ENCODE measurements at regions not wholly inside any gene's neighbourhood (a gene's known extent, or its start where the extent isn't known, plus 50 kb on each side); places are given as distances from the start of the nearest gene placed in this dataset.

DNA sequence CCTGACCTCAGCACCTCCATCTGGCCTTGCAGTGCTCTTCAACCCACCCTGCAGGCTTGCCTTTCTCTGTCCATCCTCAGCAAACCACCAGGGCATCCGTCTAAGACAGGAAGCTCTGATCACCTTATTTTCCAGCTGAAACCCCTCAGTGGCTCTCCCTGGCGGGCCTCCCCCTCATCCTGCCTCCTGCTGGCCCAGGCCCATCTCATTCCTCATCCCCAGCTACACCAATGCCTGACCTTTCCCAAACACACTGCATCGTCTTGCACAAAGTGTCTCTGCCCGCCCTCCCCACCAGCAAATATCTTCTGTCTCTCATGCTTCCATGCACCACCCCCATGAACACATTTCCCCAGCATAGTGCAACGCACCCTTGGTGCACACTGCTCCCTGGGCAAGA is 205.0 kb downstream of the TOMM20 start:
- no peaks in the 10 kb centered on the region for H3K27me3 ChIP-seq (replicated peaks; ENCODE audit: control insufficient read depth, insufficient read depth, low read length)
- DNase-seq (ENCODE audit: extremely low read depth, insufficient read length), result no peak
- no peaks in the 10 kb centered on the region for H3K36me3 ChIP-seq (ENCODE audit: control insufficient read depth, insufficient read depth, low read length)
- no peak overlapping the region for H3K4me3 ChIP-seq (replicated peaks; ENCODE audit: low read depth, low read length)
- TF ChIP-seq, protein P1, sequence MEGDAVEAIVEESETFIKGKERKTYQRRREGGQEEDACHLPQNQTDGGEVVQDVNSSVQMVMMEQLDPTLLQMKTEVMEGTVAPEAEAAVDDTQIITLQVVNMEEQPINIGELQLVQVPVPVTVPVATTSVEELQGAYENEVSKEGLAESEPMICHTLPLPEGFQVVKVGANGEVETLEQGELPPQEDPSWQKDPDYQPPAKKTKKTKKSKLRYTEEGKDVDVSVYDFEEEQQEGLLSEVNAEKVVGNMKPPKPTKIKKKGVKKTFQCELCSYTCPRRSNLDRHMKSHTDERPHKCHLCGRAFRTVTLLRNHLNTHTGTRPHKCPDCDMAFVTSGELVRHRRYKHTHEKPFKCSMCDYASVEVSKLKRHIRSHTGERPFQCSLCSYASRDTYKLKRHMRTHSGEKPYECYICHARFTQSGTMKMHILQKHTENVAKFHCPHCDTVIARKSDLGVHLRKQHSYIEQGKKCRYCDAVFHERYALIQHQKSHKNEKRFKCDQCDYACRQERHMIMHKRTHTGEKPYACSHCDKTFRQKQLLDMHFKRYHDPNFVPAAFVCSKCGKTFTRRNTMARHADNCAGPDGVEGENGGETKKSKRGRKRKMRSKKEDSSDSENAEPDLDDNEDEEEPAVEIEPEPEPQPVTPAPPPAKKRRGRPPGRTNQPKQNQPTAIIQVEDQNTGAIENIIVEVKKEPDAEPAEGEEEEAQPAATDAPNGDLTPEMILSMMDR (IDR thresholded peaks at IDR 0.05; ENCODE audit: insufficient read depth, low read length, poor library complexity, severe bottlenecking), result no peak

DNA sequence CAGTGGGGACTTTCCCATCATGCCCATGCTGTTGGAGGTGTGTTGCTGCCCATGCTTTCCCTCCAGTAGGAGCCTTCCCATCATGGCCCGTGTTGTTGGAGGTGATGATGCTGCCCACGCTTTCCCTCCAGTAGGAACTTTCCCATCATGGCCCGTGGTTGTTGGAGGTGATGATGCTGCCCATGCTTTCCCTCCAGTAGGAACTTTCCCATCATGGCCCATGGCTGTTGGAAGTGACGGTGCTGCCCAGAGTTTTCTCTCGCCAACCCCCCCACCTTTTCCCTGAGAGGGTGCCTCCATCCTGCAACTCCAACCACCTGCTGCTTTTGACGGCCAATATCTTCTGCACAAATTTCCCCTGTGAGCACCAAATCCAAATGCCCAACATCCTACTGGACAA is 205.7 kb downstream of the TOMM20 start:
- TF ChIP-seq, protein P1 (IDR thresholded peaks at IDR 0.05; ENCODE audit: insufficient read depth, low read length, poor library complexity, severe bottlenecking), result no peak
- H3K4me3 ChIP-seq (replicated peaks; ENCODE audit: low read depth, low read length), result no peak overlapping the region
- no peak for DNase-seq (ENCODE audit: extremely low read depth, insufficient read length)
- no peaks in the 10 kb centered on the region for H3K36me3 ChIP-seq (ENCODE audit: control insufficient read depth, insufficient read depth, low read length)
- no peaks in the 10 kb centered on the region for H3K27me3 ChIP-seq (replicated peaks; ENCODE audit: control insufficient read depth, insufficient read depth, low read length)

DNA sequence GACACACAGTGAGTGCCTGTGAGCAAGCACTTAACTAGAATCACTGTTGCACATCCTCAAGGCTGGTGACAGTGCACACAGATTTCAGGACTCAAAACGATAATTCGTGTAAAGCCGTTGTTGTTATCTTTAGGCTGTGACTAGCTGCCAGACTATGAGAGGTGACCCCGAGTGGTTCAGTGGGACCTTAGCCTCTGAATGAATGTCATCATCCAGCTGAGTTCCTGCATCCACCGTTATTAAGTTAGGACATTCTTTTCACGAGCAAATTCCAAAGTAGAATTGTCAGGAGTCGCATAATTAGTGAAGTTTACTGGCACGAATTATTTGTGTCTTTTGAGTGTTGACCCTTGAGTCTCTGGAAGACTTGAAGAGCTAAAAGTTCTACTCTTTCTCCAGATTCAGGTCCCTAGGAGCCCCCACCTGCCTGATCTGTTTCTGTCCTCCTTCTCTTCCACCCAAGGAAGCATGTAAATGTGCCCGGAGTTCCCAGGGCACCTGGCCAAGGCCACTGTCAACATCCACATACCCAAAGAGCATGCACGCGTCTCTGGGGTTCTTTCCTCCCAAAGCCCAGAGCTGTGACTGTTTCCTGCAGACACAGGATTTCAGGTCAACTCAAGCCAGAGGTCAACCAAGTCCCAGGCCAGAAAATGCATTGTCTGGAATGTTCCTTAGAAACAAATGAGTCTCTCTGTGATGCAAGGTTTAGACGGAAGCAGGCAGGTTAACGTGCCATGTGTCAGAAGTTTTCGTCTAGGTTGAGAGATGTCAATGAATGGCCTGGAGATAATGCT is 207.2 kb downstream of the TOMM20 start:
- Histone ChIP-seq H3K27me3 (replicated peaks; ENCODE audit: control insufficient read depth, insufficient read depth, low read length) (no peaks in the 10 kb centered on the region), H3K36me3 (ENCODE audit: control insufficient read depth, insufficient read depth, low read length) (no peaks in the 10 kb centered on the region), H3K4me3 (replicated peaks; ENCODE audit: low read depth, low read length) (no peak overlapping the region)
- no peak for DNase-seq (ENCODE audit: extremely low read depth, insufficient read length)
- TF ChIP-seq, protein P1 (IDR thresholded peaks at IDR 0.05; ENCODE audit: insufficient read depth, low read length, poor library complexity, severe bottlenecking), result no peak

DNA sequence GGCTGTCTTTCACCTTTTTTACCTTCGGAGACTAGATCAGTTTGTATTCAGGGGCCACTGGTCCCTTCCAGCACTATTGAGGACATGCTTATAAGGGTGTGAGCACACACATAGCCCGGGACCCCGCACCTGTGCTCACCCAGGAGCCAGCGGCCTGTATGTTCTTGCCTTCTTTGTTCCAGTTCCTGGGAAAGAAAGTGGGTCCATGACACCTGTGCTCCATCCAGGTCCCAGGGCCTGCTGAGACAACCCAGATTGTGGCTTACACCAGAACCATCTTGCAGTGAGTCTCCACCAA is 207.8 kb downstream of the TOMM20 start:
- TF ChIP-seq, protein P1 (IDR thresholded peaks at IDR 0.05; ENCODE audit: insufficient read depth, low read length, poor library complexity, severe bottlenecking), result no peak
- no peak overlapping the region for H3K4me3 ChIP-seq (replicated peaks; ENCODE audit: low read depth, low read length)
- no peaks in the 10 kb centered on the region for H3K27me3 ChIP-seq (replicated peaks; ENCODE audit: control insufficient read depth, insufficient read depth, low read length)
- DNase-seq (ENCODE audit: extremely low read depth, insufficient read length), result no peak
- H3K36me3 ChIP-seq (ENCODE audit: control insufficient read depth, insufficient read depth, low read length), result no peaks in the 10 kb centered on the region

DNA sequence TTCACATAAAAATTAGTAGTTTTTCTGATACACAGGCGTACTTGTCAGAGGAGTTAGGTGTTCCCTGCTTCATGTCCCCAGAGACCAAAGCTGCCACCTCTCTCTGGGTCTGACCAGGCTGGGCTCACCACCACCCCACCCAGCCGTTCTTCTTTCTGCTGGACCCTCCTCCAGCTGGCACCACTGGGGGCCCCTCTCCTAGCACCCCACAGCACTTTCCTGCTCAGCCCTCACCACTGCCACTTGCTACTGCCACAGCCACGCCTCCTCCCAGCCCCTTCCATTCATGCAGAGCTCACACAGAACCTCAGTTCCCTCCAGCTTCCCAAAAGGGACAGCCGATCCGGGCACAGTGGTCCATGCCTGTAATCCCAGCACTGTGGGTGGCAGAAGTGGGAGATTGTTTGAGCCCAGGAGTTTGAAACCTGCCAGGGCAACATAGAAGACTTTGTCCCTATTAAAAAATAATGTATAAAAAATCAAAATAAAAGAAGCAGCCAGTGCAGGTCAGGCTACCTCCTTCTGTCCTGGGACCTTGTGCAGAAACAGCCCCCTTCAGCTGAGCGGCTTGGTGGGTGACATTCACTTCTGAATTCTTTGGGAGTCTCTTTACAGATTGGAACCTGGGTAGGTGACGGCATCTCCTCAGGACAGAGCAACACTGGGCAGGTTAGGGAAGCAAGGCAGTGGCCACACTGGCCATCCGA is 208.3 kb downstream of the TOMM20 start:
- no peak for DNase-seq (ENCODE audit: extremely low read depth, insufficient read length)
- TF ChIP-seq, protein P1 (IDR thresholded peaks at IDR 0.05; ENCODE audit: insufficient read depth, low read length, poor library complexity, severe bottlenecking), result no peak
- Histone ChIP-seq H3K27me3 (replicated peaks; ENCODE audit: control insufficient read depth, insufficient read depth, low read length) (no peaks in the 10 kb centered on the region), H3K36me3 (ENCODE audit: control insufficient read depth, insufficient read depth, low read length) (no peaks in the 10 kb centered on the region), H3K4me3 (replicated peaks; ENCODE audit: low read depth, low read length) (no peak overlapping the region)

Measured in GM06990 (cell line).